ENCODE measurements at regions not wholly inside any gene's neighbourhood (a gene's known extent, or its start where the extent isn't known, plus 50 kb on each side); places are given as distances from the start of the nearest gene placed in this dataset.

- H3K36me3 ChIP-seq (replicated peaks in 1 of 2; ENCODE audit: control insufficient read depth in 1 of 2, insufficient read depth in 2 of 2, low read length in 2 of 2) = no peaks in the 10 kb centered on the region
- Mint-ChIP-seq H3K9me3 (peaks cover 0 to 7% (median 0%) of the 10 kb centered on the region in 7 donors), H3K4me1 (no peaks in the 10 kb centered on the region), H3K27me3 (ENCODE audit: low read depth in 3 of 3) (peaks cover 0 to 10% (median 2%) of the 10 kb centered on the region in 3 donors), H3K27ac (no peak overlapping the region), H3K4me3 (no peak overlapping the region), H3K36me3 (no peaks in the 10 kb centered on the region)
- WGBS (ENCODE audit: insufficient coverage) = no CpG with 5 or more reads among the region's 2 CpGs
- H2AFZ ChIP-seq (ENCODE audit: insufficient read depth, low read depth, low read length, poor library complexity, severe bottlenecking) = no peak overlapping the region
- DNase-seq = no peak
- no peak overlapping the region for H3K4me2 ChIP-seq (replicated peaks; ENCODE audit: extremely low read depth, low read length, poor library complexity, severe bottlenecking)
- H3K79me2 ChIP-seq (ENCODE audit: insufficient read depth, low read length) = no peaks in the 10 kb centered on the region
- TF ChIP-seq, protein P1, sequence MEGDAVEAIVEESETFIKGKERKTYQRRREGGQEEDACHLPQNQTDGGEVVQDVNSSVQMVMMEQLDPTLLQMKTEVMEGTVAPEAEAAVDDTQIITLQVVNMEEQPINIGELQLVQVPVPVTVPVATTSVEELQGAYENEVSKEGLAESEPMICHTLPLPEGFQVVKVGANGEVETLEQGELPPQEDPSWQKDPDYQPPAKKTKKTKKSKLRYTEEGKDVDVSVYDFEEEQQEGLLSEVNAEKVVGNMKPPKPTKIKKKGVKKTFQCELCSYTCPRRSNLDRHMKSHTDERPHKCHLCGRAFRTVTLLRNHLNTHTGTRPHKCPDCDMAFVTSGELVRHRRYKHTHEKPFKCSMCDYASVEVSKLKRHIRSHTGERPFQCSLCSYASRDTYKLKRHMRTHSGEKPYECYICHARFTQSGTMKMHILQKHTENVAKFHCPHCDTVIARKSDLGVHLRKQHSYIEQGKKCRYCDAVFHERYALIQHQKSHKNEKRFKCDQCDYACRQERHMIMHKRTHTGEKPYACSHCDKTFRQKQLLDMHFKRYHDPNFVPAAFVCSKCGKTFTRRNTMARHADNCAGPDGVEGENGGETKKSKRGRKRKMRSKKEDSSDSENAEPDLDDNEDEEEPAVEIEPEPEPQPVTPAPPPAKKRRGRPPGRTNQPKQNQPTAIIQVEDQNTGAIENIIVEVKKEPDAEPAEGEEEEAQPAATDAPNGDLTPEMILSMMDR (IDR thresholded peaks at IDR 0.05) = no peak
- no peaks in the 10 kb centered on the region for H3K4me1 ChIP-seq (ENCODE audit: control insufficient read depth in 1 of 2, insufficient read depth in 2 of 2, low read length in 2 of 2)
- H4K20me1 ChIP-seq (ENCODE audit: insufficient read depth, low read length) = no peaks in the 10 kb centered on the region
- no peaks in the 10 kb centered on the region for H3K27me3 ChIP-seq (ENCODE audit: control insufficient read depth in 2 of 2, insufficient read depth in 2 of 2, low read length in 2 of 2)
- no peaks in the 10 kb centered on the region for H3K9me3 ChIP-seq (replicated peaks in 1 of 2; ENCODE audit: control insufficient read depth in 1 of 2, insufficient read depth in 1 of 2, low read length in 2 of 2)
- no peak overlapping the region for H3K27ac ChIP-seq (ENCODE audit: low read depth in 1 of 2, low read length in 2 of 2)
- intact Hi-C loops (cut with micrococcal nuclease) = no loop called here
- no peak overlapping the region for H3K4me3 ChIP-seq (replicated peaks in 1 of 3; ENCODE audit: low read depth in 2 of 3, low read length in 3 of 3)
- no peak overlapping the region for H3K9ac ChIP-seq (ENCODE audit: insufficient read depth, low read length, poor library complexity, severe bottlenecking)
Measured at GRCh38 chr10:84012431-84012830, 126.9 kb upstream of the GHITM start.

- Histone ChIP-seq H3K9ac (ENCODE audit: insufficient read depth, low read length, poor library complexity, severe bottlenecking) (no peak overlapping the region), H4K20me1 (ENCODE audit: insufficient read depth, low read length) (no peaks in the 10 kb centered on the region), H3K36me3 (replicated peaks in 1 of 2; ENCODE audit: control insufficient read depth in 1 of 2, insufficient read depth in 2 of 2, low read length in 2 of 2) (no peaks in the 10 kb centered on the region), H3K9me3 (replicated peaks in 1 of 2; ENCODE audit: control insufficient read depth in 1 of 2, insufficient read depth in 1 of 2, low read length in 2 of 2) (no peaks in the 10 kb centered on the region), H3K4me1 (ENCODE audit: control insufficient read depth in 1 of 2, insufficient read depth in 2 of 2, low read length in 2 of 2) (no peaks in the 10 kb centered on the region), H2AFZ (ENCODE audit: insufficient read depth, low read depth, low read length, poor library complexity, severe bottlenecking) (no peak overlapping the region), H3K27me3 (ENCODE audit: control insufficient read depth in 2 of 2, insufficient read depth in 2 of 2, low read length in 2 of 2) (no peaks in the 10 kb centered on the region), H3K79me2 (ENCODE audit: insufficient read depth, low read length) (no peaks in the 10 kb centered on the region), H3K4me2 (replicated peaks; ENCODE audit: extremely low read depth, low read length, poor library complexity, severe bottlenecking) (no peak overlapping the region), H3K27ac (ENCODE audit: low read depth in 1 of 2, low read length in 2 of 2) (no peak overlapping the region), H3K4me3 (replicated peaks in 1 of 3; ENCODE audit: low read depth in 2 of 3, low read length in 3 of 3) (no peak overlapping the region)
- Mint-ChIP-seq H3K27me3 (ENCODE audit: low read depth in 3 of 3) (peaks cover 1 to 13% (median 2%) of the 10 kb centered on the region in 3 donors), H3K36me3 (no peaks in the 10 kb centered on the region), H3K9me3 (peaks cover 0 to 7% (median 0%) of the 10 kb centered on the region in 7 donors), H3K4me3 (no peak overlapping the region), H3K27ac (no peak overlapping the region), H3K4me1 (no peaks in the 10 kb centered on the region)
- TF ChIP-seq, protein P1 (IDR thresholded peaks at IDR 0.05) = no peak
- WGBS (ENCODE audit: insufficient coverage) = no CpG with 5 or more reads among the region's 2 CpGs
- DNase-seq = no peak
- intact Hi-C loops (cut with micrococcal nuclease) = no loop called here
Measured at GRCh38 chr10:84012831-84013458, 126.4 kb upstream of the GHITM start.

Measured in CD14-positive monocyte (primary cell).